C4-2B (cell line): ENCODE measurements at regions not wholly inside any gene's neighbourhood (a gene's known extent, or its start where the extent isn't known, plus 50 kb on each side); places are given as distances from the start of the nearest gene placed in this dataset.

Experiments used
- ZFX ChIP-seq: fragments of 450-650 bp; IDR thresholded peaks from 2 replicates; pipeline ENCODE4 v1.6.1; 2017
- TF ChIP-seq, protein P1 (sequence below): fragments of 450-650 bp; conservative IDR thresholded peaks from 2 replicates; pipeline ENCODE4 v1.5.1; 2017; ENCODE audit warnings: mild to moderate bottlenecking

GRCh38 chr14:52185178-52185577, 82.3 kb upstream of the PTGDR start:
- TF ChIP-seq, protein P1, sequence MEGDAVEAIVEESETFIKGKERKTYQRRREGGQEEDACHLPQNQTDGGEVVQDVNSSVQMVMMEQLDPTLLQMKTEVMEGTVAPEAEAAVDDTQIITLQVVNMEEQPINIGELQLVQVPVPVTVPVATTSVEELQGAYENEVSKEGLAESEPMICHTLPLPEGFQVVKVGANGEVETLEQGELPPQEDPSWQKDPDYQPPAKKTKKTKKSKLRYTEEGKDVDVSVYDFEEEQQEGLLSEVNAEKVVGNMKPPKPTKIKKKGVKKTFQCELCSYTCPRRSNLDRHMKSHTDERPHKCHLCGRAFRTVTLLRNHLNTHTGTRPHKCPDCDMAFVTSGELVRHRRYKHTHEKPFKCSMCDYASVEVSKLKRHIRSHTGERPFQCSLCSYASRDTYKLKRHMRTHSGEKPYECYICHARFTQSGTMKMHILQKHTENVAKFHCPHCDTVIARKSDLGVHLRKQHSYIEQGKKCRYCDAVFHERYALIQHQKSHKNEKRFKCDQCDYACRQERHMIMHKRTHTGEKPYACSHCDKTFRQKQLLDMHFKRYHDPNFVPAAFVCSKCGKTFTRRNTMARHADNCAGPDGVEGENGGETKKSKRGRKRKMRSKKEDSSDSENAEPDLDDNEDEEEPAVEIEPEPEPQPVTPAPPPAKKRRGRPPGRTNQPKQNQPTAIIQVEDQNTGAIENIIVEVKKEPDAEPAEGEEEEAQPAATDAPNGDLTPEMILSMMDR = no peak
- TF ChIP-seq ZFX = no peak
